Pancreas (tissue), 10 donors: ENCODE measurements at regions not wholly inside any gene's neighbourhood (a gene's known extent, or its start where the extent isn't known, plus 50 kb on each side); places are given as distances from the start of the nearest gene placed in this dataset.

Experiments used
- ATAC-seq, 4 donors: fragments of 200-7000 bp; cut with Tn5 transposase; one replicate each; pipeline versions ENCODE4 v1.8.0 to v1.9.1; 2020; ENCODE audit warnings: mild to moderate bottlenecking in 4 of 4, moderate library complexity in 4 of 4
- DNase-seq, 6 donors: peaks; one replicate each; pipeline ENCODE4 v3.0.0-alpha.2; 2020
- FAIRE-seq: peaks from 2 replicates; lab custom pipeline; 2012; peaks lifted over from hg19 to GRCh38; lab: Jason Lieb, UNC
- H3K27ac ChIP-seq, 4 donors: fragments of 200-600 bp; sonication (generic); 1 replicate in 3 of 4; 2 replicates in 1 of 4; pipeline versions ENCODE4 v1.5.0 to v1.8.0; 2020
- H3K27me3 ChIP-seq, 4 donors: fragments of 200-600 bp; one replicate each; pipeline ENCODE4 v1.8.0; 2021
- H3K36me3 ChIP-seq, 3 donors: fragments of 200-600 bp; sonication (generic) in 1 of 3; one replicate each; pipeline versions ENCODE4 v1.5.0 to v1.8.0; 2020 to 2021
- H3K4me1 ChIP-seq, 3 donors: fragments of 200-600 bp; one replicate each; pipeline ENCODE4 v1.8.0; 2021
- H3K4me3 ChIP-seq, 4 donors: fragments of 200-600 bp; sonication (generic) in 2 of 4; one replicate each; pipeline versions ENCODE4 v1.5.0 to v1.8.0; 2020 to 2021
- H3K9me3 ChIP-seq, 4 donors: fragments of 200-600 bp; one replicate each; pipeline ENCODE4 v1.8.0; 2021
- CTCF ChIP-seq, 4 donors: fragments of 200-600 bp; sonication (generic) in 3 of 4; IDR thresholded peaks; one replicate each; pipeline versions ENCODE4 v1.5.0 to v1.8.0; 2021; ENCODE audit warnings: antibody characterized with exemption in 4 of 4
- WGBS, 2 donors: extraction: QIAGEN DNeasy Blood & Tissue Kit; methylation state at CpG; one replicate each; pipeline ENCODE4 v1.1.7; 2013; 5-methylcytosine and 5-hydroxymethylcytosine counted together
- intact Hi-C, 3 donors: fragments of 100-400 bp; cut with DNase I; formaldehyde crosslinking; loops; one replicate each; pipeline versions ENCODE4 v1.11.1 to v1.14.2; 2022
- donor health status: healthy with polysubstance abuse.
- donor health status: DM: no; HTN: no; CAD: no; lungs with moderate emphysema.
- donor health status: DM: no; HTN: no; CAD: no.
- donor health status: control.
- donor health status: control.
- donor health status: Bipolar disorder and iron deficiency.
- donor health status: DM: yes; HTN: yes; CAD: no.
- donor health status: DM: no; HTN: no; CAD: no.
- donor health status: DM: no; HTN: no; CAD: no.
- donor health status: DM: yes; HTN: yes; CAD: no.

- Histone ChIP-seq H3K27ac (no peak overlapping the region), H3K4me3 (no peak overlapping the region), H3K4me1 (no peaks in the 10 kb centered on the region), H3K27me3 (no peaks in the 10 kb centered on the region), H3K9me3 (no peaks in the 10 kb centered on the region), H3K36me3 (no peaks in the 10 kb centered on the region)
- intact Hi-C loops, result no loop called here
- TF ChIP-seq CTCF (IDR thresholded peaks at IDR 0.05), result no peak
- DNase-seq (no peak), FAIRE-seq (no peak), ATAC-seq (no peak)
- 83 to 93% methylated on average over 10 of the region's 10 CpGs for WGBS, 2 donors
Measured at GRCh38 chr18:46372670-46373069, 268.5 kb downstream of the HAUS1 start.

GRCh38 chr18:46373131-46373530 is 268.9 kb downstream of the HAUS1 start:
- FAIRE-seq, result no peak

GRCh38 chr18:46373791-46374190 is 269.6 kb downstream of the HAUS1 start:
- Histone ChIP-seq H3K27me3 (no peaks in the 10 kb centered on the region), H3K27ac (no peak overlapping the region), H3K9me3 (no peaks in the 10 kb centered on the region), H3K4me1 (no peaks in the 10 kb centered on the region), H3K36me3 (no peaks in the 10 kb centered on the region), H3K4me3 (no peak overlapping the region)
- 55 to 60% methylated on average over 7 of the region's 7 CpGs for WGBS, 2 donors
- DNase-seq (no peak), FAIRE-seq (no peak), ATAC-seq (no peak)
- intact Hi-C loops, result no loop called here
- TF ChIP-seq CTCF (IDR thresholded peaks at IDR 0.05), result no peak

More at GRCh38 chr18:46373131-46373530, 268.9 kb downstream of the HAUS1 start:
- Histone ChIP-seq H3K4me3 (no peak overlapping the region), H3K27me3 (no peaks in the 10 kb centered on the region), H3K9me3 (no peaks in the 10 kb centered on the region), H3K4me1 (no peaks in the 10 kb centered on the region), H3K27ac (no peak overlapping the region), H3K36me3 (no peaks in the 10 kb centered on the region)
- intact Hi-C loops, result no loop called here
- no peak for ATAC-seq
- TF ChIP-seq CTCF (IDR thresholded peaks at IDR 0.05), result no peak
- 47 to 60% methylated on average over 2 of the region's 2 CpGs for WGBS, 2 donors
- no peak for DNase-seq

- WGBS, 2 donors, result 45 to 47% methylated on average over 6 of the region's 6 CpGs
- no peak overlapping the region for H3K4me3 ChIP-seq
- intact Hi-C loops, result no loop called here
- no peak overlapping the region for H3K27ac ChIP-seq
- no peaks in the 10 kb centered on the region for H3K36me3 ChIP-seq
- no peaks in the 10 kb centered on the region for H3K9me3 ChIP-seq
- TF ChIP-seq CTCF (IDR thresholded peaks at IDR 0.05), result no peak
- FAIRE-seq (no peak), DNase-seq (no peak), ATAC-seq (no peak)
- no peaks in the 10 kb centered on the region for H3K4me1 ChIP-seq
- no peaks in the 10 kb centered on the region for H3K27me3 ChIP-seq
Measured at GRCh38 chr18:46374850-46375249, 270.7 kb downstream of the HAUS1 start.

- Histone ChIP-seq H3K4me3 (no peak overlapping the region), H3K36me3 (no peaks in the 10 kb centered on the region), H3K9me3 (no peaks in the 10 kb centered on the region), H3K4me1 (no peaks in the 10 kb centered on the region), H3K27ac (no peak overlapping the region), H3K27me3 (no peaks in the 10 kb centered on the region)
- intact Hi-C loops, result no loop called here
- FAIRE-seq (no peak), ATAC-seq (no peak), DNase-seq (no peak)
- TF ChIP-seq CTCF (IDR thresholded peaks at IDR 0.05), result no peak
- WGBS, 2 donors, result 71 to 89% methylated on average over 1 of the region's 1 CpG
Measured at GRCh38 chr18:46377557-46377956, 273.4 kb downstream of the HAUS1 start.
